HG03196 (cell line): ENCODE measurements at regions not wholly inside any gene's neighbourhood (a gene's known extent, or its start where the extent isn't known, plus 50 kb on each side); places are given as distances from the start of the nearest gene placed in this dataset.

Source experiments
- ATAC-seq: cut with Tn5 transposase; IDR thresholded peaks from one replicate; pipeline ENCODE4 v1.9.1; 2021; ENCODE audit not compliant: unreplicated experiment

DNA sequence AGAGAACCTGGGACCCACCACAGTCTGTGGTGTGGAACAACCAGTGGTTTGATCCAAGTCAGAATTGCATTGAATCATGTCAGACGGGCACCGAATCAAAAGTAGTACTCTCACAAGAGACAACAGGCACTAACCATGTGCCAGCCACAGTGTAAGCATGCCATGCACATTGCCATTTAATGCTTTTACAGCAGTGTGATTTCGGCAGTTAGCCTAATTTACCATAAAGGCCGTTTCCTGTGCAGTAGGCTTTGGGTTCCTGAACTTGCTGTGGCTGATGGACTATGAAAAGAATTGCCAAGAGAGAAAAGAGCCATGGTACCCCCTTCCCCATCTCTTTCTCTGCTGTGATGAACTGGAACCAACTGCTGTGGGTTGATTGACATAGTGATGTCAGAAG lies 540.6 kb downstream of the EBF1 start:
- no peak for ATAC-seq

DNA sequence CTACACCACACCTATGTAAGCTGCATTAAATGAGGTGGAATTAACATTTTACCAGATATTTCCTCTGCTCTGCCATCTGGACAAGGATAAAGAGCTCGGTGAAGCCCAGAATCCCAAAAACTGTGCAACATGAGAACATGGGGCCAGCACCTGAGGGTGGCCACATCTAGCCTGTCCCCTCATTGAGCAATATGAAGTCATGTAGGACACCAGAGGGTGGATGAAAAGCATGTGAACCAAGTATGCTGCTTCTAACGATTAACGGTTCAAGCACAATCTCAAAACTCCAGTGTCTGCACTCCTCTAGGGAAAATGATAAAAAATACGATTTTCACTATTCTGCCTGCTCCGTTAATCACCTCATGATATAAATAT lies 545.8 kb downstream of the EBF1 start:
- no peak for ATAC-seq

DNA sequence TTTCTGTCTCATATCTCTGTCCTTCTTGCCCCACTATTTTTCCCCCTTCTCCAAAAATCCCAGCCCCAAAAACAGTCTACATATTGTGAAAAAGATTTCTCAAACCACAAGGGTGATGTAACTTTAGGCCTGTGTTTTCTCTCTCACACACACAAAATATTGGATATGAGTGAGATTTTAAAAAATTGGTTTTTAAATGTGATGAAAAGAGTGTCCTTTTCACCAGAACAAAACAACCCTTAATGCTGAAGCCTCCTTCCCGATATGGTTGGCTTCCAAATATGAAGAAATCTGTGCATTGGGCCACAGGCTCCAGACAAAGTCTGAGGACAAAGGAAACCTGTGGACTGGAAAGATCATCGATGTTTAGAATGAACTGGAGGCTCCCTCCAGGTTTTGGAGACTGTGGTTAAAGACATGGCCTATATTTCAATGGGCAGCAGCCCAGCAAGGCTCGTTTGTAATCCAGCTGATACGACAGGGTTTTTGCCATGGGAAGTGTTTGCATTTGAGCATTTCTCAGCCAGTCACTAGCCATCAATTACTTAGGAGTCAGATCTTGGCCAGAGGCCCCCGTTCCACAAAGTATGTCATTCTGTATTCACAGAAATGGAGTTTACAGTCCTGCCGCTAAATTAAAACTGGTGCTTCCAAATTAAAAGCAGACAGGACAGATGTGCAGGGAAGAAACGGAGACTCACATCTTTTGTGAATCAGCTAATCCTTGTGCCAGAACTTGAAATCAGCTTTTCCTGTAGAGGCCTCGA lies 546.3 kb downstream of the EBF1 start:
- ATAC-seq: no peak

GRCh38 chr5:158552241-158552640 lies 547.5 kb downstream of the EBF1 start:
- no peak for ATAC-seq

DNA sequence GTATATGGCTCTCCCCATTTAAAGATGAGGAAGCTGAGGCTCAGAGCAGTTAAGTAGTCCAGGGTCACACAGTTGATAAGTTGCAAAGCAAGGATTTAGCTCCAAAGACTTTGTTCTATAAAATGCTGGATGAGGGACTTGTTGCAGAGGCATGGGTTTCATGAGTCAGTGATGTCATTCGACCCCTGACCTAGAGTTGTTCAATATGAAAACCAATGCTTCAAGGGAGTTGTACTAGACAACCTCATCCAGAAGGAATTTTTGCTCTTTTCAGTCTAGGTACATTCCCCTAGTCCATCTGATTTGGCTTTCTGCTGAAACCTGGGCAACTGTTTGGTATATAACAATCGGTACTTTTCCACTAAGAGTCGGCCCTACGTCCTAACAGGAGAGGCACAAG lies 550.4 kb downstream of the EBF1 start:
- ATAC-seq: no peak

DNA sequence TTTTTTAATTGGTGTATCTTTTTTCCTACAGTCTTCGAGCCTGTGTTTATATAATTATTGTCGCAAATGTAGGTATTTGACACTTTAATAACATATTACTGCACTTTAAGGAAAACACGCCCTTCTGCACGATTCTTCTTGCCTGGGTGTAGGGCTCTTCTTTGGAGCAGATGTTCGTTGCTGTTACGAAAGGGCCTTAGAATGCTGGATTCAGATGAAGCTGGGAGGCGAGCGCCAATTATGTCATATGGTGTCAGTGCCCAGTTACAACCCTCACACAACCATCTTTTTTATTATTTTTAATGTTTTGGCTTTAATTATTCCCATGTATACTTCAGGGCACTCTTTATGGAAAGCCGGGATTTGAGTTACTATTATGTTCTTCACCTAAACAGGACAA lies 553.0 kb downstream of the EBF1 start:
- ATAC-seq: no peak

GRCh38 chr5:158545949-158546530 lies 553.7 kb downstream of the EBF1 start:
- no peak for ATAC-seq

GRCh38 chr5:158544388-158545339 lies 555.1 kb downstream of the EBF1 start:
- ATAC-seq: no peak

- ATAC-seq: no peak
These were observed 556.0 kb downstream of the EBF1 start for GRCh38 chr5:158543539-158544387.

- no peak for ATAC-seq
These were observed 558.0 kb downstream of the EBF1 start for GRCh38 chr5:158541536-158542297.

GRCh38 chr5:158538506-158539074 lies 561.1 kb downstream of the EBF1 start:
- no peak for ATAC-seq

GRCh38 chr5:158537366-158537765 lies 562.4 kb downstream of the EBF1 start:
- no peak for ATAC-seq

DNA sequence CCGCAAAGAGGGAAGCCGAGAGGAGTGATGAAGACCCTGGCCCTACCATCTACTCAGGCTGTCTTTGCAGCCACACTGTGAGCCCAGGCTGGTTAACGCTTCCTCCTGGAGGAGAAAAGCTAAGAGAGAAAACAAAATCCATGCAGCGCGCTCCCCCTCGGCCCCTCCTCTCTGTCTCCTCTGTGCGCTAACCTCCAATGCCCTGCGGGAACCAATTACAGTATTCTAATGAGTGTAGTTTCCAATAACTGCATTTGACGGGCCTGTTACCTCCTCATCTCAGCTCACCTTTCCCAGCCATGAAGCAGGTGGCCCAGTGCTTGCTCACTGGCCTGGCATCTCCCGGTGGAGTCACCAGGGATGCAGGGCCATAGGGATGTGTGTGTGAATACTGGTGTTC lies 565.5 kb downstream of the EBF1 start:
- no peak for ATAC-seq

- ATAC-seq: no peak
These were observed 567.0 kb downstream of the EBF1 start for GRCh38 chr5:158532739-158533138.

- no peak for ATAC-seq
These were observed 567.9 kb downstream of the EBF1 start for GRCh38 chr5:158531860-158532259.

DNA sequence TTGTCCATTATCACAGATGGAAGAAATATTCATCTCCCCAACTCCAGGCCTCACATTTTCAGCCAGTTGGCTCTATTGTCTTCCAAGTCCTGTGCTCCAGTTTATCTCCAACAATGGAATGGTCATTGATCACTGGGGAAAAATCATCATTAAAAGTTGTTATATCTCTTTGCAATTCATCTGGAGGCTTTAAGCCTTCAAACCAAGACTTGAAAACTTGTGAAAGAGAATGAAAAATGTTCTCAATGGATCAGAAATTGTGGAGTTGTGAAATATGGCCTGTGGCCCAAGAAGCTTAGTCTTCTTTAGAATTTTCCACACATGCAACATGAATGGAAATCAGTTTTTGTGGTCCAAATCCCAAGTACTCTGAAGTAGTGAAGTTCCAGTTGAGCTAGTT lies 569.6 kb downstream of the EBF1 start:
- ATAC-seq: no peak

- ATAC-seq: no peak
These were observed 570.3 kb downstream of the EBF1 start for GRCh38 chr5:158529454-158529853.

DNA sequence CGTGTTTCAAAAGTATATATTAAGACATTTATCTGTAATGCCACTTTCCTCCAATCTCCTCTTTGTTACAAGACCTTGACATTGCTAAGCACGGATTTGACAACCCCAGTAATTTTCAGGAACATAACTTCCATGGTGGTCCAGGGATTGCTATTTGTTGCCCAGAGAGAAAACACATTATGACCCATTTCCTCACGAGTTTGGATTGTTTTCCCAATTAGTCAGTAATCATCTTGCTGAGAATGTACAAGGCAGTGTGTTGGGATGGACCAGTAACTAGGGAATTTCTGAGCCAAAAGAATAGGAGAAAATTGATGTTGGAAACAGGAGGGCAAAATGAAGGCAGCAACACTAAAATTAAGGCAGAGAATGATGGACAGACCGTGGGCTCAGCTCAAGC lies 574.1 kb downstream of the EBF1 start:
- ATAC-seq: no peak

GRCh38 chr5:158524070-158524469 lies 575.6 kb downstream of the EBF1 start:
- no peak for ATAC-seq

GRCh38 chr5:158522776-158523175 lies 576.9 kb downstream of the EBF1 start:
- ATAC-seq: no peak
